A549 (cell line): ENCODE measurements at regions not wholly inside any gene's neighbourhood (a gene's known extent, or its start where the extent isn't known, plus 50 kb on each side); places are given as distances from the start of the nearest gene placed in this dataset.

Experiments
- BHLHE40 ChIP-seq: IDR thresholded peaks from 2 replicates; pipeline ENCODE4 v1.6.1; 2012; ENCODE audit warnings: low read depth, low read length, inconsistent platforms
- MYC ChIP-seq: IDR thresholded peaks from 2 replicates; pipeline ENCODE4 v1.6.1; 2012; ENCODE audit warnings: mild to moderate bottlenecking, inconsistent platforms, low read length, improper control_type of control experiment, borderline replicate concordance
- POLR2A ChIP-seq: IDR thresholded peaks from 2 replicates; pipeline ENCODE4 v1.6.1; 2012; ENCODE audit warnings: mild to moderate bottlenecking, low read length
- RCOR1 ChIP-seq: fragments of 150-350 bp; IDR thresholded peaks from 2 replicates; pipeline ENCODE4 v1.6.1; 2014; ENCODE audit warnings: antibody characterized with exemption, low read length, low read depth
- SMC3 ChIP-seq: fragments of >200 bp; sonication (Bioruptor Twin); formaldehyde crosslinking; IDR thresholded peaks from 3 replicates; pipeline ENCODE4 v1.6.1; 2018; ENCODE audit warnings: inconsistent platforms
- TF ChIP-seq, protein P1 (sequence below): fragments of >200 bp; sonication (Bioruptor Twin); formaldehyde crosslinking; IDR thresholded peaks from 3 replicates; pipeline ENCODE4 v1.5.1; 2016
- TF ChIP-seq, protein P2 (sequence below): fragments of 200-600 bp; sonication (generic); IDR thresholded peaks from 2 replicates; pipeline ENCODE4 v1.6.1; 2016; ENCODE audit warnings: antibody characterized with exemption, mild to moderate bottlenecking, moderate library complexity

DNA sequence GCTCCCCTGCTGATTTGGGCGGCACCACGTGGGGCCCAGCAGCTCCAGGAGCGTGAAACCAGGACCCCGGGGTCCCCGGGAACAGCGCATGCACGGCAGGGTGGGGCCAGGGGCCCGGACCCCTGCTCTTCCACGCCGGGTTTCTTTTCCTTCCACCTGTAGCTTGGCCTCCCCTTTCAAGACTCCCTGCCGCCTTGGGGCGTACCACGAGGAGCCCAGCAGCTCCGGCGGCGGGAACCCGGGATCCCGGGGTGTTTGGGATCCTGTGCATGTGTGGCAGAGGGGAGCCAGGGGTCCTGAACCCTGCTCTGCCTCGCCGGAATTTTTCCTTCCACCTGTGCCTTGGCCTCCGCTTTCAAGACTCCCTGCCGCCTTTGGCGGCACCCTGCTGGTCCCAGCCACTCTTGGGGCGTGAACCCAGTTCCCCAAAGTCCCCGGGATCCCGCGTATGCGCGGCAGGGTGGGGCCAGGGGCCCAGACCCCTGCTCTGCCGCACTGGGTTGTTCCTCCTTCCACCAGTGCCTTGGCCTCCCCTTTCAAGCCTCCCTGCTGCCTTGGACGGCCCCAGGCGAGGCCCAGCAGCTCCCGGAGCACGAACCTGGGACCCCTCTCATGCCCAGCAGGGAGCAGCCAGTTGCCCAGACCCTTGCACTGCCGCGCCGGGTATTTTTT is 322.7 kb downstream of the ALG10 start:
- TF ChIP-seq MYC (no peak), POLR2A (no peak), RCOR1 (no peak), SMC3 (no peak), BHLHE40 (no peak)
- TF ChIP-seq, protein P1, sequence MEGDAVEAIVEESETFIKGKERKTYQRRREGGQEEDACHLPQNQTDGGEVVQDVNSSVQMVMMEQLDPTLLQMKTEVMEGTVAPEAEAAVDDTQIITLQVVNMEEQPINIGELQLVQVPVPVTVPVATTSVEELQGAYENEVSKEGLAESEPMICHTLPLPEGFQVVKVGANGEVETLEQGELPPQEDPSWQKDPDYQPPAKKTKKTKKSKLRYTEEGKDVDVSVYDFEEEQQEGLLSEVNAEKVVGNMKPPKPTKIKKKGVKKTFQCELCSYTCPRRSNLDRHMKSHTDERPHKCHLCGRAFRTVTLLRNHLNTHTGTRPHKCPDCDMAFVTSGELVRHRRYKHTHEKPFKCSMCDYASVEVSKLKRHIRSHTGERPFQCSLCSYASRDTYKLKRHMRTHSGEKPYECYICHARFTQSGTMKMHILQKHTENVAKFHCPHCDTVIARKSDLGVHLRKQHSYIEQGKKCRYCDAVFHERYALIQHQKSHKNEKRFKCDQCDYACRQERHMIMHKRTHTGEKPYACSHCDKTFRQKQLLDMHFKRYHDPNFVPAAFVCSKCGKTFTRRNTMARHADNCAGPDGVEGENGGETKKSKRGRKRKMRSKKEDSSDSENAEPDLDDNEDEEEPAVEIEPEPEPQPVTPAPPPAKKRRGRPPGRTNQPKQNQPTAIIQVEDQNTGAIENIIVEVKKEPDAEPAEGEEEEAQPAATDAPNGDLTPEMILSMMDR: no peak
- TF ChIP-seq, protein P2, sequence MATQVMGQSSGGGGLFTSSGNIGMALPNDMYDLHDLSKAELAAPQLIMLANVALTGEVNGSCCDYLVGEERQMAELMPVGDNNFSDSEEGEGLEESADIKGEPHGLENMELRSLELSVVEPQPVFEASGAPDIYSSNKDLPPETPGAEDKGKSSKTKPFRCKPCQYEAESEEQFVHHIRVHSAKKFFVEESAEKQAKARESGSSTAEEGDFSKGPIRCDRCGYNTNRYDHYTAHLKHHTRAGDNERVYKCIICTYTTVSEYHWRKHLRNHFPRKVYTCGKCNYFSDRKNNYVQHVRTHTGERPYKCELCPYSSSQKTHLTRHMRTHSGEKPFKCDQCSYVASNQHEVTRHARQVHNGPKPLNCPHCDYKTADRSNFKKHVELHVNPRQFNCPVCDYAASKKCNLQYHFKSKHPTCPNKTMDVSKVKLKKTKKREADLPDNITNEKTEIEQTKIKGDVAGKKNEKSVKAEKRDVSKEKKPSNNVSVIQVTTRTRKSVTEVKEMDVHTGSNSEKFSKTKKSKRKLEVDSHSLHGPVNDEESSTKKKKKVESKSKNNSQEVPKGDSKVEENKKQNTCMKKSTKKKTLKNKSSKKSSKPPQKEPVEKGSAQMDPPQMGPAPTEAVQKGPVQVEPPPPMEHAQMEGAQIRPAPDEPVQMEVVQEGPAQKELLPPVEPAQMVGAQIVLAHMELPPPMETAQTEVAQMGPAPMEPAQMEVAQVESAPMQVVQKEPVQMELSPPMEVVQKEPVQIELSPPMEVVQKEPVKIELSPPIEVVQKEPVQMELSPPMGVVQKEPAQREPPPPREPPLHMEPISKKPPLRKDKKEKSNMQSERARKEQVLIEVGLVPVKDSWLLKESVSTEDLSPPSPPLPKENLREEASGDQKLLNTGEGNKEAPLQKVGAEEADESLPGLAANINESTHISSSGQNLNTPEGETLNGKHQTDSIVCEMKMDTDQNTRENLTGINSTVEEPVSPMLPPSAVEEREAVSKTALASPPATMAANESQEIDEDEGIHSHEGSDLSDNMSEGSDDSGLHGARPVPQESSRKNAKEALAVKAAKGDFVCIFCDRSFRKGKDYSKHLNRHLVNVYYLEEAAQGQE: no peak
